Activated CD8-positive, alpha-beta T cell treated with anti-CD3 and anti-CD28 coated beads, Interleukin-2, amount 10 ng/mL, durations not matched to agents 7 days and 5 days (primary cell): ENCODE measurements at regions not wholly inside any gene's neighbourhood (a gene's known extent, or its start where the extent isn't known, plus 50 kb on each side); places are given as distances from the start of the nearest gene placed in this dataset.
"Not testable (repeated sequence)": the region's sequence is repeated elsewhere in the genome, so short reads cannot be mapped to it uniquely, and the experiment has no call there.

ENCODE experiments used
- ATAC-seq: fragments of 150-1000 bp; cut with Tn5 transposase; one replicate; pipeline ENCODE4 v1.10.0; 2021; ENCODE audit warnings: moderate library complexity
- CTCF ChIA-PET: fragments of 350-600 bp; sonication (Branson Sonifier 250); formaldehyde crosslinking; loops from one replicate; lab custom pipeline; 2021; ENCODE audit warnings: antibody characterized with exemption; lab: Charles Lee
- POLR2A ChIA-PET: fragments of 350-600 bp; sonication (Branson Sonifier 250); formaldehyde crosslinking; loops from one replicate; lab custom pipeline; 2021; ENCODE audit warnings: antibody characterized with exemption; lab: Charles Lee
- DNase-seq: peaks from one replicate; pipeline ENCODE4 v3.0.0-alpha.2; 2020
- H3K27ac Mint-ChIP-seq: one replicate; pipeline ENCODE4 v1.8.0; 2021; ENCODE audit warnings: mild to moderate bottlenecking, mixed read lengths
- H3K27me3 Mint-ChIP-seq: one replicate; pipeline ENCODE4 v1.8.0; 2021; ENCODE audit warnings: low read depth, mixed read lengths
- H3K36me3 Mint-ChIP-seq: one replicate; pipeline ENCODE4 v1.8.0; 2021; ENCODE audit warnings: low read depth, mixed read lengths
- H3K4me1 Mint-ChIP-seq: one replicate; pipeline ENCODE4 v1.8.0; 2021; ENCODE audit warnings: low read depth, mixed read lengths
- H3K4me3 Mint-ChIP-seq: one replicate; pipeline ENCODE4 v1.8.0; 2021; ENCODE audit warnings: mild to moderate bottlenecking, mixed read lengths
- H3K9me3 Mint-ChIP-seq: one replicate; pipeline ENCODE4 v1.8.0; 2022; ENCODE audit warnings: mixed read lengths; ENCODE audit not compliant: insufficient read depth

- Mint-ChIP-seq H3K27me3 (no peaks in the 10 kb centered on the region), H3K4me3 (no peak overlapping the region), H3K4me1 (no peaks in the 10 kb centered on the region), H3K36me3 (no peaks in the 10 kb centered on the region), H3K9me3 (no peaks in the 10 kb centered on the region), H3K27ac (no peak overlapping the region)
- no peak for DNase-seq
- CTCF ChIA-PET = interaction anchor here (1.2 to 1.7 kb wide), 2 partner anchors 25 to 26 kb away, joined by 3 to 5 read pairs; no protein-coding TSS in a partner anchor
- ATAC-seq = no peak
- POLR2A ChIA-PET = no interaction called here
Observed at GRCh38 chr13:23086968-23087623, 93.7 kb upstream of the SGCG start.

GRCh38 chr13:23087880-23088279 is 92.9 kb upstream of the SGCG start:
- CTCF ChIA-PET = interaction anchor here (1.2 to 1.7 kb wide), 2 partner anchors 25 to 27 kb away, joined by 3 to 5 read pairs; no protein-coding TSS in a partner anchor
- Mint-ChIP-seq H3K36me3 (no peaks in the 10 kb centered on the region), H3K27ac (no peak overlapping the region), H3K4me1 (no peaks in the 10 kb centered on the region), H3K4me3 (no peak overlapping the region), H3K27me3 (no peaks in the 10 kb centered on the region), H3K9me3 (no peaks in the 10 kb centered on the region)
- peak; percentile 23 for DNase-seq
- ATAC-seq = no peak
- POLR2A ChIA-PET = no interaction called here

GRCh38 chr13:23098161-23098907 is 82.4 kb upstream of the SGCG start:
- Mint-ChIP-seq H3K27ac (no peak overlapping the region), H3K4me1 (no peaks in the 10 kb centered on the region), H3K36me3 (no peaks in the 10 kb centered on the region), H3K27me3 (no peaks in the 10 kb centered on the region), H3K9me3 (no peaks in the 10 kb centered on the region), H3K4me3 (no peak overlapping the region)
- DNase-seq = no peak
- CTCF ChIA-PET = no interaction called here
- no peak for ATAC-seq
- POLR2A ChIA-PET = no interaction called here

- H3K36me3 Mint-ChIP-seq = no peaks in the 10 kb centered on the region
- CTCF ChIA-PET = no interaction called here
- no peaks in the 10 kb centered on the region for H3K27me3 Mint-ChIP-seq
- H3K4me1 Mint-ChIP-seq = no peaks in the 10 kb centered on the region
- DNase-seq (no peak), ATAC-seq (no peak)
- POLR2A ChIA-PET = no interaction called here
- no peak overlapping the region for H3K4me3 Mint-ChIP-seq
- peaks cover 8% of the 10 kb centered on the region for H3K9me3 Mint-ChIP-seq
- H3K27ac Mint-ChIP-seq = no peak overlapping the region
Observed at GRCh38 chr13:23105051-23105450, 75.7 kb upstream of the SGCG start.

GRCh38 chr13:23107665-23108064 is 73.1 kb upstream of the SGCG start:
- ATAC-seq (no peak), DNase-seq (no peak)
- no peak overlapping the region for H3K4me3 Mint-ChIP-seq
- ChIA-PET POLR2A (no interaction called here), CTCF (no interaction called here)
- H3K9me3 Mint-ChIP-seq = peaks cover 8% of the 10 kb centered on the region
- no peaks in the 10 kb centered on the region for H3K27me3 Mint-ChIP-seq
- H3K27ac Mint-ChIP-seq = no peak overlapping the region
- no peaks in the 10 kb centered on the region for H3K4me1 Mint-ChIP-seq
- H3K36me3 Mint-ChIP-seq = no peaks in the 10 kb centered on the region

GRCh38 chr13:23119131-23119530 is 61.6 kb upstream of the SGCG start:
- H3K4me1 Mint-ChIP-seq = no peaks in the 10 kb centered on the region
- no peaks in the 10 kb centered on the region for H3K36me3 Mint-ChIP-seq
- DNase-seq = no peak
- POLR2A ChIA-PET = no interaction called here
- ATAC-seq = no peak
- H3K9me3 Mint-ChIP-seq = no peaks in the 10 kb centered on the region
- no peak overlapping the region for H3K27ac Mint-ChIP-seq
- H3K4me3 Mint-ChIP-seq = no peak overlapping the region
- CTCF ChIA-PET = no interaction called here
- H3K27me3 Mint-ChIP-seq = no peaks in the 10 kb centered on the region

GRCh38 chr13:23127540-23127939 is 53.2 kb upstream of the SGCG start:
- POLR2A ChIA-PET, ATAC-seq, H3K4me1 Mint-ChIP-seq, H3K27ac Mint-ChIP-seq, H3K9me3 Mint-ChIP-seq, CTCF ChIA-PET, DNase-seq, H3K4me3 Mint-ChIP-seq, H3K36me3 Mint-ChIP-seq, H3K27me3 Mint-ChIP-seq: not testable (repeated sequence)

GRCh38 chr13:23129331-23129730 is 51.4 kb upstream of the SGCG start:
- DNase-seq = no peak
- Mint-ChIP-seq H3K4me3 (no peak overlapping the region), H3K27ac (no peak overlapping the region), H3K4me1 (no peaks in the 10 kb centered on the region), H3K27me3 (no peaks in the 10 kb centered on the region), H3K9me3 (no peaks in the 10 kb centered on the region), H3K36me3 (no peaks in the 10 kb centered on the region)
- ChIA-PET CTCF (no interaction called here), POLR2A (no interaction called here)
- no peak for ATAC-seq
